ENCODE measurements at regions not wholly inside any gene's neighbourhood (a gene's known extent, or its start where the extent isn't known, plus 50 kb on each side); places are given as distances from the start of the nearest gene placed in this dataset.

DNA sequence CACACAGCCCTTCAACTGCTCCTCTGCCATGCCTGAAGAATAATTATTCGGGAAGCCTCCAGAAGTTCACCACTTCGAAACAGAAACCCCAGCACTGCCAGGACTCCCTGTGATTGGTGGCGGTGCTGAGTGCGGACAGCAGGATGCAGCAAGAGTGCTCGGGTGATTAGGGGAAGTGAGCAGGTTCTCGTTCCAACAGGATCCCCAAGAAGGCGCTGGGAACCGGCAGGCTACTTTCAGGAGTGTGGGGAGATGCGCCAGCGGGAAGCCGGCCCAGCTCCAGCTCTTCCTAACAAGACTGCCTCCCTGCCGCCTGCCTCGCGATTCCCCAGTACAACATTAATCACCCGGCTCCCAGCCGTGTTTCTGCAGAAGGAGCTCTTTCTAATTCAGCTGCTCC lies 630.2 kb downstream of the BRD1 start:
- peak; percentile 30 for DNase-seq

DNA sequence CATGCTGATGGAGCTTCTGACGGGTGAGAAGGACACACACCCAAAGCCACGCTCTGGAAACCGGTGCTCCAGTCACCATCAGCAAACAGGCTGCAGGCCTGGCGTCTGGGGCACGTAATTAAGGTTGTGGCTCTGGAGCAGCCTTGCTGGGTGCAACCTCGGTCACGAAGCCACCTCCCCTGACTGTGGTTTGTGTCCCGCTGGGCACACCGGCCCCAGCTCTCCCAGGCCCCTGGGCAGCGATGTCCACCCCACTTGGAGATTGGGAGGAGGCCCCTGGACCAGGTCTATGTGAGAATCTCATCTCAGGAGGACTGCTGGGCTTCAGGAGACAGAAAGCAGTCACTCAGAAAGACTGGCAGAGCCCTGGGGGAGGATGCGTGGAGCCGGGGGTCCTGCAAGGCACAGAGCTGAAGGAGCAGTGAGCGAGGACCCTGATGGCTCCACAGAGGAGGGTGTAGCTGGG lies 631.6 kb downstream of the BRD1 start:
- DNase-seq, result peak; percentile 56

DNA sequence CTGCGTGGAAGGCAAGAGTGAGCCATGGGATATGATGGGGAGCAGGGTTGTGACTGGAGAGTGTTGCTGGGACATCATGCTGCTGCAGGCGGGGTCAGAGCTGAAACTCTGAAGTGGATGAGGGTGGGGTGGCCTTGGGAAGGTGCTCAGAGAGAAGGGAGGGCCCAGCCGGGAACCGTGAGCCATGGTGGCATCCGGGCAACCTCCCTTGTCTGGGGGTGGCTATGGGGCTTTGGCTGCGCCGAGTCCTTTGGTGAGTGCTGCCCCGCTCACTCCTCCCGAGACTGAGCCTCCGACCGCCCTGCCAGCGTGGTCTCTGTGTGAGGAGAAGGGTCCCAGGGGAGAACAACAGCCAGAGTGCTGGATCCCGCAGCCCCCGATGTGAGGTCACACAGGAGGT lies 632.0 kb downstream of the BRD1 start:
- no peak for DNase-seq

DNA sequence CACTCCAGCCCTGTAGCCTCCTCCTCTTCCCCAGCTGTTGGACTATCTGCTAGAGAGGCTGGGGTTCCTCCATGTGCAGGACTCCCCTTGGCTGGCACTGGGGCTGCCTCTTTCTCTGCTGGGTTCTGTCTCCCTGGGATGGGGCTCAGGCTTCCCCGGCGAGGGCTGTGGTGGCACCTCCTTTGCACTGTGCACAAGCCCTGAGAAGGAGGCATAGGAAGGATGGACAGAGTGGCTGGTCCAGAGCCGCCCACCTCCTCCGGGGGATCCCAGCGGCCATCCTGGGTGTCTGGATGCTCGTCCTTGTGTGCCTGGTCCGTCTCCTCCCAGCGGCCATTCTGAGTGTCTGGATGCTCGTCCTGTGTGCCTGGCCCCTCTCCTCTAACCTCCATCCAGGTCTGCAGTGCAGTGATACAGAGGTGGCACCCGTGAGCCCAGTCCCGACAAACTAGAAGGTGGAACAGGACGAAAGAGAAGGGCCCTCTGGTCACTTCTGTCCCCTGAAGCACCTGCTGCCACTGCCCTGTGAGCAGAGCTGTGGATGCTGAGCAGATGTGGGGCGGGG lies 633.7 kb downstream of the BRD1 start:
- DNase-seq, result no peak

DNA sequence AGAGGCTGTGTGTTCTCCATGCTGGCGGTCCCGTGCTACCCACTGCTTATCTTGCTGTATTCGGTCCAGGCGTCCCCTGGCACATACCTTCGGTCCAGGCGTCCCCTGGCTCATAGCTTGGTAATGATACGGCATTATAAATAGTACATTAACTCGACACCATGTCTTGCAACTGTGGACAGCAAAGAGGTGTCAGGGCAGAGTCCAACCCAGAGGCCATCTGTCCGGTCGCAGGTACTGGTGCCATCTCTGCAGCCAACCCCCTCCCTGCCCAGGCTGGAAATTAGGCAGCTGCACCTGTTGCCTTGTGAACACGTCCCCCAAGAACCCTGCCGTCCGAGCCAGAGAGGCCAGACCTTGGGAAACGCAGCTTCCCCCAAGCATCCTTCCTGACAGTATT lies 634.3 kb downstream of the BRD1 start:
- no peak for DNase-seq

DNA sequence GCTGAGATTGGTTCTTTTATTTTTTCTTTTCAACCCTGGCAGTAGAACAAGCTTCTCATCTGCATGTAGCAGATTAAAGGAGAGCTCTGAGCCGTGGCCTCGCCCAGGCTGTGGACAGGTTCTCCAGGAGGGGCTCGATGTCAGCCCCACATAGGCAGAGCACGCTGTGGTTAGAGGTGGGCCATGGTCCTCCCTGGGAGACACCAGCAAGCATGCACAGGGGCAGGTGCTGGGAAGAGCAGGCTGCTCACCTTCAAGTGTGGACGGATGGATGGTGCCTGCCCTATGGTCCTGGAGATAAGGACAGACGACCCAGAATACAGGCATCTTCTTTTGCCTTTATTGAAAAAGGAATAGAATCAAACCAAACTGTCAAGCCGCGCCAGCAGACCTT lies 634.8 kb downstream of the BRD1 start:
- DNase-seq, result no peak

DNA sequence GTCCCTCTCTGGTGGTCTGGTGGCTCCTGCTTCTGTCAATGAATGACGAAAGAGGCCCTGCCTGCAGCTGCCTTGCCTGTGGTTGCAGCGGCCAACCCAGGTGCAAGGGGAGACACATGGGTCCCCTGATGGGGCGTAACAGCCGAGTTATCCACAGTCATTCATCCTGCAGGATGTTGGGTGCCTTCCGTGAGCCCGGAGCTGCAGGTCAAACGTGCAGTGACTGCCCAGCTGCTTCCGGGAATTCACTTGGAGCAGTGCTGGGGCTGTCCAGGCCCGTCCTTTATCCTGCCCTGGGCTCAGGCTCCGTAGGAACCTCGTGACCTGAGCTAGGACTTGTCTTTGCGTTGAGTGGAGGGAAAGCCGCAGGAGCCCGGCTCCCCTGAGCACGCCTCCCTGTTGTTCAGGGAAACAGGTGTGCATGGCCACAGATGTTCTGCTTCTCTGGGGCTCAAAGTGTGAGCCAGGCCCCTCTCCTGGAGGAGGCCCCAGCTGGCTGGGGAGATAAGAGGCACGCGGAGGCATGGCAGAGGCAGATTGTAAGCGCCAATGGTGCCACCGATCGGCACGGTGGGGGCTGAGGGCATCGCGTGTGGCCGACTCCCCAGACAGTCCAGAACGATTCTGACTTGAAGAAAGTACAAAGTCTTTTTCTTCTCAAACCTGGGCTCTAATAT lies 635.4 kb downstream of the BRD1 start:
- DNase-seq, result no peak

DNA sequence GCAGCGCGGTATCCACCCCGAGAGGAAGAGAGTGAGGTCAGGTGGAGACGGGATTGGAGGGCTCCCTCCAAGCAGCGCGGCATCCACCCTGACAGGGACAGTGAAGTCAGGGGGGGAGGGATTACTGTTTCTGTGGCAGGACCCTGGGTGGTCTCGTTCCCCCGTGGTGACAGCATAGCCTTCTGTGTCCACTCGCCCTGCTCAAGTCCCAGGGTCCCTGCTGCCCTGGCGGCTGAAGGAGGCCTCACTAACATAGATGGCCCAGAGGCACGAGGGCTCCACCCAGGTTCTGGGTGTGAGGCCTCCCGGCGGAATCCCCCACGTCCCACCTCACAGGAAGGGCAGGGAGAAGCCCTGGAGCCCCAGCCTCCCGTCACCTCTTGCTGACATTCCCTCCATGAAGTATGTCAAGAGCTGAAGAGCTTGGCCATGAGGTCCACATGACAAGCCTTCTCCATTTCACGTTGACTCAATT lies 636.1 kb downstream of the BRD1 start:
- DNase-seq, result no peak

DNA sequence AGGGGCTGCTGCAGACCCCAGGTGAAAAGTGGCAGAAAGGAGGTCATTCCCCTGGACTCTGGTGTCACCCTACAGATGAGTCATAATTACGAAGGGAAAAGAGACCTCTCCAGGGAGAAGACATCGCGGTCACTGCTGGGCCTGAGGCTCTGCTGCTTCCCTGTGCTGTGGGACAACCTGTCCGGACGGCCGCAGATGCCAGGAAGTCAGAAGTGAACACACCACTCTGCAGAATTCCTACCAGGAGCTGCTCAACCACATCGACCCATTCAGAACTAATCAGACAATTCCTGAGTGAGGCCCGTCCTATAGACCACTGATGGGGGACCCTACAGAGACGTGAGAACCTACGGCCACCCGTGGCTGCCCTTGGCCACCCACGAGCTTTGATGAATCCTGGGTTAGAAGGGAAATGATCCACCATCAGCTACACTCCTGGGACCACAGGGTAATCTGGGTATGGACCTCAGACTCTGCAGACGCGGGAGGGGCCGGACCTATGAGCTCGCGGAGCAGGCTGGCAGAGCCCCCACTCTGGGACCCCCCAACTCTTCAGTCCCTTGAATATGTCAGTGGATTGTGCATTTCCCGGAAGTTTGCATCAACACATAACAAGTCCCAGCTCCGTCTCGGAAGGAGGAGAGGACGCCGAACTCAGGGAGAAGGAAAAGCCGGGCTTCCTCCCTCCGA lies 636.7 kb downstream of the BRD1 start:
- DNase-seq, result no peak

DNA sequence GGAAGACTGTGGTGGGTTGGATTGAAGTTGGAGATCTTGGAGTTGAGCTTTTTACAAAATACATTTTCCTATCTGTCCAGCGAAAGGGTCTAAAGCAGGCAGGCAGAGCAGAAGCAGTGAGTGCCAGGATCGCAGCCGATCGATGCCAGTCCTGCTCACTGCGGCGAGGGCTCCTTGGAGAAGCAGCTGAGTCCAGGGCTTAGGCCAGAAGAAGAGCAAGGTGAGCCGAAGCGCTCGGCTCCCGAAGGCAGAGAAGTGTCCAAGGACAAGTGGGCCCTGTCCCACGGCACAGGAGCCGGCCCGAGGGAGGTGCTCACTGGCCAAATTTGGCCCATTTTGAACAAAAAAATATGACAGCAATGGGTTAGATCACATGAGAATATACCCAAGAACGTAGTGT lies 637.8 kb downstream of the BRD1 start:
- no peak for DNase-seq

DNA sequence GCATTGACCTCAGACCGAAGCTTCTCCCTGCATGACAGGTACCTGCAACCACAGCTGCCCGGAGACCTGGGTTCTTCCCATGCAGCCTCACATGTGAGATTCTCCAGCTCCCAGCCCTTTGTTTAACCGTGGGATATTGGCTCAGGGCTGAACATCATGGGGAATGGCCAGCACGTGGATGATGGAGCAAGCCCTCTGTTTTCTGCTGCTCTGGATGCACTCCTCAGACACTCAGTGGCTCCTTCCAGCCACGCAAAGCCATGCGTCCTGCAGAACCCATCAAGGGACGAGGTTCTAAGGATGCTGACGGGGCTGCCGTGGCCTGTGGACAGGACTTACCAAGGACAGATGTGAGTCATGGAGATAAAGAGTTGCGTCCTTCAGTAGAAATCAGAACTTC lies 639.1 kb downstream of the BRD1 start:
- DNase-seq, result no peak

DNA sequence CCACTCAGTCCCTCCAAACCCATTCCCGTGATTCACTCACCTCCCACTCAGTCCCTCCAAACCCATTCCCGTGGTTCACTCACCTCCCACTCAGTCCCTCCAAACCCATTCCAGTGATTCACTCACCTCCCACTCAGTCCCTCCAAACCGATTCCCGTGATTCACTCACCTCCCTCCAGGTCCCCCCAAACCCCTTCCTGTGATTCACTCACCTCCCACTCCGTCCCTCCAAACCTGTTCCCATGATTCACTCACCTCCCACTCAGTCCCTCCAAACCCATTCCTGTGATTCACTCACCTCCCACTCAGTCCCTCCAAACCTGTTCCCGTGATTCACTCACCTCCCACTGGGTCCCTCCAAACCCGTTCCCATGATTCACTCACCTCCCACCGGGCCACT lies 639.6 kb downstream of the BRD1 start:
- no peak for DNase-seq

DNA sequence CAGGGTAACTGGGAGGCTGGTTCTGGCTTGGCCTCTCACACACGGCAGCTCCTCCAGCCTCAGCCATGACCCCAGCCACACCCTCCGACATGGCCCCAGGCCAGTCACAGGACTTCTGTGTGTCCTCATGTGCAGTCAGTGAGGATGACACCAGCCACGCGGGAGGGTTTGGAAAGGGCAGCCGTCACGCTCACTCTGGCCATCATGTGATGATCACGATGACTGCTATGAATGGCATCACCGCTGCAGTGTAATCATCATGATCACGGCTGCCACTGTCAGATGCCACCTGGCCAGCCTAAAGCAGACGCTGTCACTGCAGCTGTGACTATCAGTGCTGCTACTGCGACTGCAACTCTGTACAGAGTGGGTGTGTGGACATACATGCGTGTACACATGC lies 640.9 kb downstream of the BRD1 start:
- DNase-seq, result no peak

DNA sequence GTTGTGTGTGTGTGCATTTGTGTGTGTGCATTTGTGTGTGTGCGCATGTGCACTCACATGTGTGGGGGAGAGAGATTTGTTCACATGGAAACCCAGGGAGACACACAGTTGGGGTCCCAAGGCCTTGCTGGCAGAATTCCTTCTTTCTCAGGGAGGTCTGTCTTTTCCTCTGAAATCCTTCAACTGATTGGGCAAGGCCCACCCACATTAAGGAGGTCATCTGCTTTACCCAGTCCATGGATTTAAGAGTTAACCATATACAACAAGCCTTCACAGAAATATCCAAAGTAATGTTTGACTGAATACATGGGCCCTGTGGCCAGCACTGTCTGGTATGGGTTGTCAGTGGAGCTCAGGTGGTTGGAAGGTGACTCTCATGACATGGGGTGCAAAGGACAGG lies 641.4 kb downstream of the BRD1 start:
- DNase-seq, result no peak

DNA sequence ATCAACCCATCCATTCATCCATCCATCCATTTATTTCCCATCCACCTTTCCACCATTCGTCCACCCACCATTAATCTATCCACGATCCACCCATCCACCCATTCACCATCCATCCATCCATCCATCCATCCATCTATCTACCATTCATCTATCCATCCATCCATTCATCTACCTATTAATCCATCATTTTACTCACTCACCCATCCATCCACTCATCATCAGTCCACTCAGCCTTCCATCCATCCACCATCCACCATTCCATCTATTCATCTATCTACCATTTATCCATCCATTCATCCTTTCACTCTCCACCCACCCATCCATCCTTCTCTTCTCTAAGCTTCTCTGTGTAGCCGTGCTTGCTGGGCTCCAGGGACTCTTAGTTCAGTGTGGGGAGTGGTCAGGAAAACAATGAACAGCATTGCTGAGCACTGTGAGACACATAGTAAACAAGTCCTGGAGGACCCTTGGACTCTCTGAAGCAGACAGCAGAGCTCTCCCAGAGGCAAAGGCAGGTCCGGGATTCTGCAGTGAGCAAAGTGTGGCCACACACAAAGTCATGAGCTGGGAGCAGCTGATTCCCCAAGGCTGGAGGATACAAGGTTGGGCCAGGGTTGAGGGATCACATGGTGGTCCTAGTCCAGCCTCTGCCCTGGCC lies 642.2 kb downstream of the BRD1 start:
- no peak for DNase-seq

DNA sequence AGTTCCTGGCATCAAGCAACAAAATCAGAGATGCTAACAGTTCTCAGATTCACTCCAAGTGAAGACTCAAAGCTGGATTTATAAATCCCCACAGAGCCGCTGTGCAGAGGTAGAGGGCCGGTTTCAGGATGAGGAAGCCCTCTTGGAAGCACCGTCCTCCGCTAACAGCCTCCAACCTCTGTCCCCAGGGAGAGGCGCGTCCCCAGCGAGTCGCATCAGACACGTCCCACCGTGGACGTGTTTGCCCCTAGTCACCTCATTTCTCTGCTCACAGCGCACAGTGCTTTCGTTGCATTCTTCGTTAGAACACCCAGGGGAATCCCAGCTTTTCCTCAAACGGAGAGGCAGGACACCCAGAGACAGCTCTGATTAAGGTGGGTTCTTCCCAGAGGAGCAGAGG lies 642.9 kb downstream of the BRD1 start:
- DNase-seq, result no peak

DNA sequence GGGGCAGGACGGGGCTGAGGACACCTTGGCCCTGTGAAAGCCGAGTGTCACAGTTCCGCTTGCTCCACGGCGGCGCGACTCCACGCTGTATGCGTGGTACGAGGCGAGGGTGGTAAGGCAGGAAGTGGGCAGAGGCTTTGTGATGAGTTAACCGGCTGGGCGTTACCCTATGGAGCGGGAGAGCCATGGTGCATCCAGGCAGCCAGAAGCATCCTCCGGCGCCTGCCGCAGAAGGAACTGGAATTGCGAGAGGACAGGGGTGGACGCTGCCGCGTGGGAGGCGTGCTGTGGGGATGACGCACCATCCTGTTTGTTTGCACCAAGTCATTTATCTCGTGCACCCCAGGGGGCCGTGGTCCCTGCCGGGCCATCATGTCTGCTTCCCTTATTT lies 643.9 kb downstream of the BRD1 start:
- no peak for DNase-seq

DNA sequence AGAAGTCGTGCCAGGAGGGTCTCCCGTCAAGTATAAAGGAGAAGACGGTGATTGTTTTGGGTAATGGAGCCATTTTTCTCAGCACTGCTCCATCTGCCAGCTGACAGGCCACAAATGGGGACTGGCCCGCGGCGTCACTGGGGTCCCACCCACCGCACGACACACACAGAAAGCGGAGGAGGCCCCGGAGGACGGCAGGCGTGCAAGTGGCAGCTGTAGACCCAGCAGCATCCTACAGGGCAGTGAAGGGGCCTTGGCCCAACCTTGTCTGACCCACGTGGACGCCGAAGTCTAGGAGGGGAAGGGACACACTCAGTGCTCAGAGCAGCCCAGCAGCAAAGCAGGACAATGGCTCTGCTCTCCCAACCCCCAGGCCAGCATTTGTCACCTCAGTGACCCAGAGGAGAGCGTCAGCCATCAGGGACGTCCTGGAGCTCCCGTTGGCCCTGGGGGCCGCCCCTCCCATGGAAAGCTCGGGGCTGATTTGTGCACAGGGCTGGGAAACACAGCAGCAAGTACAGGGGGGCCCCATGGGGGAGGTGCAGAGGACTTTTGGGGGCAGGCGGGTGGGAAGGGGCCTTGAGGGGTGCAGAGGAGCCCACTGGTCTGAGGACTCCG lies 644.4 kb downstream of the BRD1 start:
- DNase-seq, result no peak

DNA sequence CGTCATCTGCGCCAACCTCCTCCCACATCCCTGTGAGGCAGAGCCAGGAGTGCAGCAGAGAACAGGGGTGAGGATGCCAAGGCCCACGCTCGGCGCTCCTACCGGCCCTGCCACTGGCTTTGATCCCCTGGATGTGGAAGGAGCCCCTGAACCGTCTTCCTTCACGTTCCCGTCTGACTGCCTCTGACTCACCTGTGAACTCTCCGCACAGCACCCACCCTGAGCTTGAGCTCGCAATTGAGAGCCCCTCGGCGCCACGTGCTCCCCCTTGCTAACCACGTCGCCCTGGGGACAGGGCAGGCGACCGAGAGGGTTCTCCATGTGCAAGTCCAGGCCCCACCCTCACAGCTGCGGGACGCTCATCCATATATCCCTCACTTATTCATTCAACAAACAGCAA lies 645.3 kb downstream of the BRD1 start:
- no peak for DNase-seq

DNA sequence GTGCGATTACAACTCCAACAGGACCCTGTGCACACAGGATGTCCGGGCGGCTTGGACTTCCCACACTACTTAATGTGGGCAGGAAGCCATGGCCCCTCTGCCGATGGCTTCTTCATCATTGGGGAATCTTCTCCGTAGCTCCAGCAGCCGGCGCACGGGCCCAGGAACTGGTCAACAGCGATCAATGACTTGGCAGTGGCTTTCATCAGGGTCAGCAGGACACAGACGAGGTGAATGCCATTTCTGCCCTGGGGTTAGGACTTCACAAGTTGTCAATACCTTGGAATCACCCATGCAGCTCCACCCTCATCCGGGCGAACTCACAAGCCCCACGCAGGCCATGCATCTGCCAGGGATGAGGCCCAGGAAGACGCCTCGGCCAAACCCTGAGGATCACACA lies 645.7 kb downstream of the BRD1 start:
- DNase-seq, result no peak

DNA sequence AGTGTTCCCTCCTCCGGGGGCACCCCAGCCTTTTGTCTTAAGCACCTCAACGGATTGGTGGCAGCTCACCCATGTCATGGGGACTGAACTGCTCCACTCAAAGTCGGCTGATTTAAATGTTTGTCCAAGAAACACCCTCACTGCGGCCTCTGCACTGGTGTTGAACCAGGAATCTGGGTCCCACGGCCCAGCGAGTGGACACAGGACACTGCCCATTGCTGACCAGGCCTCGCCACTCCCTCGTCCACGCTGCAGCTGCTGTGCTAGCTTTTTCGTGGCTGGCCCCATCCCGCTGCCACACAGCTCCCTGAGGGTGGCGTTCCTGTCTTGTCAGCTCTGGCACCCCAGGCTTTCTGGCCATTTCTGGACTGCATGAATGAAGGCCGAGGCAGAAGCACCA lies 646.2 kb downstream of the BRD1 start:
- DNase-seq, result no peak

DNA sequence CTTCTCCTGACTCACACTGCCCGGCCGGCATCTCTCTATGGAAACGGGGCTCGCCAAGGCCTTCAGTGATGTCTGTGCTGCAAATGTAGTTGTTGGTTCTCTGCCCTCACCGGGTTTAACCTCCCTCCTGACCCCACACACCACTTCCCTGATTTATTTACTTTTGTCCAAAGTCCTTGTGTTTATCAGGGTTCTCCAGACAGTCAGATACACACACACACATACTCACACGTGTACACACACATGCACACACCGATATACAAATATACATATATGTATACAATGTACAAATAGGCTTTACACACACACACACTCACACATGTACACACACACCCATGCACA lies 647.0 kb downstream of the BRD1 start:
- DNase-seq, result no peak

DNA sequence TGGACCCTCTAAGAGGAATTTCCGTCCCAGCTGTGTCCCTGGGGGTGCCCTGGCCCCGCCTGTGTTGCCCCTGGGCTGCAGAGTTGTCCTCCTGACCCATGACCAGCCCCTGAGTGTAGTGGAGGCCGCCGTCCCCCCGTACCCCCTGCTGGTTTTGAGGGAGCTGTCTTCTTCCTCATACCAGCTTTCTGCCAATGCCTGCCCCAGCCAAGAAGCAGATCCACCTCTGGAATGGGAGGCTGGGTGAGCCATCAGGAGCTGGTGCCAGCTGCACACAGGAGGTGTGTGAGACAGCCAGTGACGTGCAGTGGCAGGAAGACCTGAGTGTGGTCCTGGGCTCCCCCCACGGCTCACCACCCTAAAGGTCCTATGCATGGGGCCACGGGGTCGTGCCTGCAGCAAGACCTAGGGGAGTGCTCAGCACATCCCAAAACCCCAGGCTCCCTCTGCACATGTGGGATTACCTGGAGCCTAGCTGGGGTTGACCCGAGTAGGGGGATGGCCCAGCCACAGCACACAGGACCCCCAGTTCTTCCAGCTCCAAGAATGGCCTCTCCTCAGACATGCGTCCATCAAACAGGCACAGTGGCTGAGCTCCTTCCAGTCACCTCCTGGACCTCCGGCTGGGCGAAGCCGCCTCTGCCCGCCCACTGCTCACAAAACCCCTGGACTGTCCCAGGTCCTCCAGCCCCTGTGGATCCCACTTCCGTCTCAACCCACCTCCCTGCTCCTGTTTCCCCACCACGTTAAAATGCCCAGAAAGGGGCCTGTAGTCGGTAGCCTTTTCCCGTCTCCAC lies 647.6 kb downstream of the BRD1 start:
- DNase-seq, result no peak
